Testis (tissue), 2 donors: ENCODE measurements at regions not wholly inside any gene's neighbourhood (a gene's known extent, or its start where the extent isn't known, plus 50 kb on each side); places are given as distances from the start of the nearest gene placed in this dataset.

ENCODE experiments used
- DNase-seq: peaks from one replicate; pipeline ENCODE4 v3.0.0-alpha.2; 2019
- H3K27ac ChIP-seq, 2 donors: fragments of 200-600 bp; sonication (generic); one replicate each; pipeline ENCODE4 v1.5.1; 2019
- H3K27me3 ChIP-seq: fragments of 200-600 bp; sonication (generic); one replicate; pipeline ENCODE4 v1.5.1; 2019
- H3K36me3 ChIP-seq: fragments of 200-600 bp; sonication (generic); one replicate; pipeline ENCODE4 v1.5.1; 2017; ENCODE audit warnings: low read depth; ENCODE audit errors: missing control alignments
- H3K4me1 ChIP-seq: fragments of 200-600 bp; sonication (generic); one replicate; pipeline ENCODE4 v1.5.1; 2019
- H3K4me3 ChIP-seq, 2 donors: fragments of 200-600 bp; sonication (generic); one replicate each; pipeline ENCODE4 v1.5.1; 2017 to 2019
- H3K9me3 ChIP-seq: fragments of 200-600 bp; sonication (generic); one replicate; pipeline ENCODE4 v1.5.1; 2017
- CTCF ChIP-seq, 3 experiments: fragments of 450-650 bp in 2 of 3; fragments of 200-600 bp in 1 of 3; sonication (generic) in 1 of 3; IDR thresholded peaks; one replicate each; pipeline ENCODE4 v1.5.1; 2016 to 2019; ENCODE audit warnings: antibody characterized with exemption in 3 of 3, mild to moderate bottlenecking in 2 of 3, moderate library complexity in 1 of 3
- POLR2A ChIP-seq: fragments of 450-650 bp; IDR thresholded peaks from one replicate; pipeline ENCODE4 v1.6.1; 2017; ENCODE audit warnings: antibody characterized with exemption, mild to moderate bottlenecking, moderate library complexity
- WGBS, 2 donors: methylation state at CpG; one replicate each; pipeline ENCODE4 v1.1.5; 2018; 5-methylcytosine and 5-hydroxymethylcytosine counted together
- intact Hi-C: fragments of 100-400 bp; cut with DNase I; formaldehyde crosslinking; loops from one replicate; pipeline ENCODE4 v1.15.1; 2023; ENCODE audit warnings: low total_unique reads

GRCh38 chr2:36058076-36058475 lies 297.5 kb upstream of the CRIM1 start:
- H3K27me3 ChIP-seq = no peaks in the 10 kb centered on the region
- H3K36me3 ChIP-seq = no peaks in the 10 kb centered on the region
- intact Hi-C loops = no loop called here
- H3K4me3 ChIP-seq = no peak overlapping the region
- no peak overlapping the region for H3K27ac ChIP-seq
- no peaks in the 10 kb centered on the region for H3K4me1 ChIP-seq
- TF ChIP-seq CTCF (IDR thresholded peaks at IDR 0.05) (no peak), POLR2A (no peak)
- no peaks in the 10 kb centered on the region for H3K9me3 ChIP-seq
- DNase-seq = no peak
- WGBS, 2 donors = 64 to 69% methylated on average over 3 of the region's 3 CpGs

GRCh38 chr2:36052819-36053218 lies 302.8 kb upstream of the CRIM1 start:
- H3K9me3 ChIP-seq = no peaks in the 10 kb centered on the region
- no peak for DNase-seq
- H3K4me1 ChIP-seq = no peaks in the 10 kb centered on the region
- no peak overlapping the region for H3K4me3 ChIP-seq
- WGBS, 2 donors = 90 to 96% methylated on average over 1 of the region's 1 CpG
- intact Hi-C loops = no loop called here
- no peak overlapping the region for H3K27ac ChIP-seq
- H3K27me3 ChIP-seq = no peaks in the 10 kb centered on the region
- no peaks in the 10 kb centered on the region for H3K36me3 ChIP-seq
- no peak for TF ChIP-seq POLR2A
- TF ChIP-seq CTCF (IDR thresholded peaks at IDR 0.05) = no peak

DNA sequence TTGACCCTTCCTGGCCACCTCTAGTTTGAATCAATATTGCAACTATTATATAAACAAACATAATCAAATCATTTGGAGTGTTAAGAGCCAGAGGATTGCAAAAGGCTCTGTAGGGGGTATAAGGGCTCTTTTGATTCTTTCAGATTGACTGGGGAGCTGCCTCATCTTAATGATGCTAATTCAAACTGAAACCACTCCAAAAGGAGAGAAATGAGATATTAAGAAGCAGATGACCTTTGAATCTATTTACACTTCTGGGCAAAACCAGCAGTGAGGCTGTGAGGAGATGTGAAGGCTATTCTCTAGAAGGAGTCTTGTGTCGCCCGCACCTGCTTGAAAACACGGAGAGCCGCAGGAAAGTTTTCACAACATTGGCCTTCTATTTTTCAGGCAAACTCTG lies 311.2 kb upstream of the CRIM1 start:
- H3K36me3 ChIP-seq = no peaks in the 10 kb centered on the region
- no peak for DNase-seq
- intact Hi-C loops = no loop called here
- no peaks in the 10 kb centered on the region for H3K4me1 ChIP-seq
- H3K27me3 ChIP-seq = no peaks in the 10 kb centered on the region
- H3K9me3 ChIP-seq = no peaks in the 10 kb centered on the region
- WGBS, 2 donors = 93 to 100% methylated on average over 4 of the region's 4 CpGs
- no peak overlapping the region for H3K27ac ChIP-seq
- no peak overlapping the region for H3K4me3 ChIP-seq
- no peak for TF ChIP-seq POLR2A
- no peak for TF ChIP-seq CTCF (IDR thresholded peaks at IDR 0.05)

DNA sequence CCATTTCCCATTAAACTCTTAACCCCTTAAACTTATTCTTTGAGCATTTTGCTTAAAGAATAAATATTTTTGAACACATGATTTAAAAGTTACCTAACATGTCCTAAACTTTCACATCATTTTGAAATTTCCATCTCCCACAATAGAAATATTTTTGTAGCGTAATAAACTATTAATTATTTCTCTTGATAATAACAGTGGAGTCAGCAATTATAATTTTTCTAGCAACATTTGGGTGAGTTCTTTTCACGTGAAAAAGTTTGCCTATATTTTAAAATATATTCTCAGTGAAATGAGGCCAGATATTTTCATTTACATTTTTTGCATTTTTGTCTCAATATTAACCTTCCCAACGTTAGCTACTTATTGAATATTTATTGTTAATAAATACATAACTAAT lies 320.4 kb upstream of the CRIM1 start:
- no peak for DNase-seq
- Histone ChIP-seq H3K36me3 (no peaks in the 10 kb centered on the region), H3K27me3 (no peaks in the 10 kb centered on the region), H3K4me1 (no peaks in the 10 kb centered on the region), H3K9me3 (no peaks in the 10 kb centered on the region), H3K4me3 (no peak overlapping the region), H3K27ac (no peak overlapping the region)
- TF ChIP-seq POLR2A (no peak), CTCF (IDR thresholded peaks at IDR 0.05) (no peak)
- intact Hi-C loops = no loop called here
- 85 to 88% methylated on average over 3 of the region's 3 CpGs for WGBS, 2 donors

DNA sequence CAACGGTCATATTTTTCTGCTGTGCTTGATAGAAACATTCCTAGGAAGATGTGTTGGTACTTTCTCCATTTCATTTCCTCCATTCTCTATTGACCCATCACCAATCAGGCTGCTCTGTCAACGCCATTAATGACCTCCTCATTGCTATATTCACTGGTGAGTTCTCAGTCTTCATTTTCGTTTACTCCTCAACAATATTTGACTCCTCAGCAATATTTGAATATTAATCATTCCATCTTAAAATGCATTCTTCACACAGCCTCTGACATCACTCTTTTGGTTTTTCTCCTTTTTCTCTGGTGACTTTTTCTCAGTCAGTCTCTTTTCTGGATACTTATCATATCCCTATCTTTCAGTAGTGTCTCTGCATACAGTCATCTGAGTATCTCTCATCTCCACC lies 323.5 kb upstream of the CRIM1 start:
- TF ChIP-seq POLR2A (no peak), CTCF (IDR thresholded peaks at IDR 0.05) (no peak)
- Histone ChIP-seq H3K4me3 (no peak overlapping the region), H3K9me3 (no peaks in the 10 kb centered on the region), H3K4me1 (no peaks in the 10 kb centered on the region), H3K36me3 (no peaks in the 10 kb centered on the region), H3K27me3 (no peaks in the 10 kb centered on the region), H3K27ac (no peak overlapping the region)
- DNase-seq = no peak
- intact Hi-C loops = no loop called here
- 65 to 67% methylated on average over 3 of the region's 3 CpGs for WGBS, 2 donors
